SJCRH30 (cell line): ENCODE measurements at regions not wholly inside any gene's neighbourhood (a gene's known extent, or its start where the extent isn't known, plus 50 kb on each side); places are given as distances from the start of the nearest gene placed in this dataset.

Source experiments
- DNase-seq, 2 experiments: peaks; one replicate each; pipeline ENCODE4 v3.0.0-alpha.2; 2015 to 2020
- H3K27ac ChIP-seq: fragments of 250-450 bp; sonication (Bioruptor Pico); 2 replicates; pipeline ENCODE4 v1.5.1; 2020; ENCODE audit warnings: mild to moderate bottlenecking, moderate library complexity
- H3K27me3 ChIP-seq: fragments of 250-450 bp; sonication (Bioruptor Pico); 2 replicates; pipeline ENCODE4 v1.5.1; 2020; ENCODE audit warnings: mild to moderate bottlenecking, moderate library complexity
- H3K36me3 ChIP-seq: fragments of 250-450 bp; sonication (Bioruptor Pico); 2 replicates; pipeline ENCODE4 v1.5.1; 2020; ENCODE audit warnings: mild to moderate bottlenecking, moderate library complexity
- H3K4me1 ChIP-seq: fragments of 250-450 bp; sonication (Bioruptor Pico); 2 replicates; pipeline ENCODE4 v1.5.1; 2020; ENCODE audit warnings: mild to moderate bottlenecking, moderate library complexity
- H3K4me3 ChIP-seq: fragments of 250-450 bp; sonication (Bioruptor Pico); 2 replicates; pipeline ENCODE4 v1.5.1; 2020; ENCODE audit warnings: mild to moderate bottlenecking, moderate library complexity
- H3K9me3 ChIP-seq: fragments of 250-450 bp; sonication (Bioruptor Pico); replicated peaks from 2 replicates; pipeline ENCODE4 v1.5.1; 2020; ENCODE audit warnings: mild to moderate bottlenecking, moderate library complexity

DNA sequence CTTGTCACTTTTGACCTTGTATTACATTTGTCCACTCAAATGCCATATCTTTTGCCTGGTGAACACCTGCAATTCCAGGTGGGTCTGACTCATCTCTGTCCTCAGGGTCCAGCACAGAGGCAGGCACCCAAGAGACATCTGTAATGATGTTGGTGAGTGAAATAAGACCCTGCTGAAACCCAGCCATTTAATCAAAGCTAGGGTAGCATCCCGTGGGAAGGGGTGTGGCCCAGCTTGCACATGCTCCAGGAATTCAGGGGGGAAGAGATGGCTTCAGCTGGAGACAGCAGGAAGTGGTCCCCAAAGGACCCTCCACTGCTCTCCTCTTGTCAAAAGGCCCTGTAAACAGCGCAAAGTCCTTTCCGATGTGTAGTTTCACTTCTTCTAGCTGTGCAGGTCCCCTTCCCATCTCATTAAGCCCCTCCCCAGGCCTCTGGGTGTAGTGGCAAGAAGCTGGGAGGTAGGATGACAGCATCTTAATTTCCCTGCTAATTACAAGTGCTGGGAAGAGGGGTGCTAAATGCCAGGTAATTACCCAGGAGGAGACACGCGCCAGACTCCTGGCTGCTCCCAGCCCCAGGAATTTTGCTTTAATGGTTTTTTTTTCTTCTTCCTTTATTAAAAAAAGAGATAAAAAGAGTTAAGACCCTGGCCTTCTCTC lies 54.4 kb upstream of the TRABD2B start:
- H3K27ac ChIP-seq: no peak overlapping the region
- no peak overlapping the region for H3K4me3 ChIP-seq
- no peaks in the 10 kb centered on the region for H3K9me3 ChIP-seq
- DNase-seq: no peak
- peaks cover 11% of the 10 kb centered on the region for H3K4me1 ChIP-seq
- no peaks in the 10 kb centered on the region for H3K36me3 ChIP-seq
- no peaks in the 10 kb centered on the region for H3K27me3 ChIP-seq

- Histone ChIP-seq H3K36me3 (no peaks in the 10 kb centered on the region), H3K27me3 (no peaks in the 10 kb centered on the region), H3K4me3 (no peak overlapping the region), H3K27ac (no peak overlapping the region), H3K9me3 (no peaks in the 10 kb centered on the region), H3K4me1 (peaks cover 13% of the 10 kb centered on the region)
- no peak for DNase-seq
Measured at GRCh38 chr1:48049823-48050535, 52.8 kb upstream of the TRABD2B start.

DNA sequence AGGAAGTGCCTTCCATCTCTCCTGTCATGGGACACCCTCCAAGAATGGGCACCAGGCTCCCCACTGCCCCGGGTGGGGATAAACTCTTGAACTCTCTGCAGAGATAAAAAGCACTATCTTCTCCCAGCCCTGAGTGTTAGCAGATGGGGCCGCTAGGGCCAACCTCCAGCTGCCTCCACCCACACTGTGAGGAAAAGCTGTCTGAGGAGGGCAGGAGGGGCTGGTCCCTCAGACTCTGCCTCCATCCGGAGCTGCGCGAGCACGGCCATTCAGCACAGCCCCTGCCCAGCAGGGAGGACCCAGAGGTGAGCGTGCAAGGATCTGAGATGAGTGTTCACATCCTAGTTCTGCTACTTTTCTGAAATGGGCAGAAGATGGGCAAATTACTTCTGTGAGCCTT lies 51.8 kb upstream of the TRABD2B start:
- no peak for DNase-seq
- Histone ChIP-seq H3K27me3 (no peaks in the 10 kb centered on the region), H3K4me3 (no peak overlapping the region), H3K36me3 (no peaks in the 10 kb centered on the region), H3K4me1 (peaks cover 23% of the 10 kb centered on the region), H3K27ac (no peak overlapping the region), H3K9me3 (no peaks in the 10 kb centered on the region)

DNA sequence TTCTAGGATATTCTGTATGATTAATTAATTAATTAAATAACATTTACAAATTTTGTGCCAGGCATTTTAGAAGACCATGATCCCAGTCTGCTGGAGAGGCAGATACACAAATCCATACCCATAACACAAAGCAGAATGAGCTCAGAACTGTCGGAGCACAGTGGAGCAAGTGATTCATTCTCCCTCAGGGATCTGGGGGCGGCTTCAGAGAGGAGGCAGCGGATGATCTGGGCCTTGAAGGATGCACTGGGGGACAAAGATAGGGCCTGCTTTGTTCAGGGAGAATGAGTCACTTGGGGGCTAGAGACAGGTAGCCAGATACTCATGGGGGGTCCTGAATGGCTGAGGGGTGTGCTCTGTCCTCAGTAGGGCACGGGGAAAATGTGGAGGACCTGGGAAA lies 50.9 kb upstream of the TRABD2B start:
- Histone ChIP-seq H3K27ac (no peak overlapping the region), H3K36me3 (no peaks in the 10 kb centered on the region), H3K4me3 (no peak overlapping the region), H3K9me3 (no peaks in the 10 kb centered on the region), H3K4me1 (peaks cover 24% of the 10 kb centered on the region), H3K27me3 (no peaks in the 10 kb centered on the region)
- DNase-seq: no peak

DNA sequence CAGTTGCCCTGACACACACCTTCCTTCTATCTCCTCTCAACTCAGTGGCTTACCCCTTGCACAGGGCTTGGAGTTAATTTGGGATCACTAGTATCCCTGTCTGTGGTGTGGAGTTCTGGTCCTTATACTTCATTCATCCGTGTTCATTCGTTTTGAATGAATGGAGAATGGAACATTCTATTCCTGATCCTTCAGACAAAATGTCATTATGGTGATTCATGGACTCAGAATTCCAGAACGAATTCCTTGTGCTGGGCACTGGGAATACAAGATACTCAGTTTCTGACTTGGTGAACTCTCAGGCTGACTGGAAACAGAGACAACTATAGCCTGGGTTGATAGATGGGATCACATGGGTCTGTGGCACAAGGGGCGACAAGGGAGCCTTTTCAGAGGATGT lies 49.9 kb upstream of the TRABD2B start:
- no peak overlapping the region for H3K4me3 ChIP-seq
- H3K27ac ChIP-seq: no peak overlapping the region
- no peaks in the 10 kb centered on the region for H3K36me3 ChIP-seq
- H3K4me1 ChIP-seq: peaks cover 15% of the 10 kb centered on the region
- H3K27me3 ChIP-seq: no peaks in the 10 kb centered on the region
- DNase-seq: no peak
- no peaks in the 10 kb centered on the region for H3K9me3 ChIP-seq
